ENCODE measurements at regions not wholly inside any gene's neighbourhood (a gene's known extent, or its start where the extent isn't known, plus 50 kb on each side); places are given as distances from the start of the nearest gene placed in this dataset.

DNA sequence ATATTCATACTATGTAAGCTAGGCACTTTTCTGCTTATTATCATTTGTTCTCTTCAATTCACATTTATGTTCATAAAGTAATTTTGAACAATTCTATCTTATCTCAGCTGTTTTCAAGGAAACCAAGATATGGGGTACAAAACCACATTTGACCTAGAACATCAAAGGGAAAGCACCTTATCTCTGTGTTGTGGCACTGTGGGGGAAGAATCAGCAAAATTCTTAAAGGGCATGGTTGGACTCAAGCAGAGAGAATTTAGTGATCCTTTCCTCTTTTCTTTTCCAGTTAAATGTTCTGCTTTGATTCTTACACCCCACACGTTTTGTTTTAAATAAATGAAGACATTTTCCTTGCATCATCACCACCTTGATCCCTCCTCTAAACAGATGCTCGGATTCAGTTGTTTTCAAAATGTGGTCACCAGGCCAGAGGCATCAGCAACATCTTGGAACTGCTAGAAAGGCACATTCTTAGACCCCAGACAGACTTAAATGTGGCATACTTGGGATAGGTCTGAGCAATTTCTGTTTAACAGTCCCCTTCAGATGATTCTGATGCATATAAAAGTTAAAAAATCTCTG lies 128.4 kb upstream of the TP63 start:
- TF ChIP-seq, protein P1, sequence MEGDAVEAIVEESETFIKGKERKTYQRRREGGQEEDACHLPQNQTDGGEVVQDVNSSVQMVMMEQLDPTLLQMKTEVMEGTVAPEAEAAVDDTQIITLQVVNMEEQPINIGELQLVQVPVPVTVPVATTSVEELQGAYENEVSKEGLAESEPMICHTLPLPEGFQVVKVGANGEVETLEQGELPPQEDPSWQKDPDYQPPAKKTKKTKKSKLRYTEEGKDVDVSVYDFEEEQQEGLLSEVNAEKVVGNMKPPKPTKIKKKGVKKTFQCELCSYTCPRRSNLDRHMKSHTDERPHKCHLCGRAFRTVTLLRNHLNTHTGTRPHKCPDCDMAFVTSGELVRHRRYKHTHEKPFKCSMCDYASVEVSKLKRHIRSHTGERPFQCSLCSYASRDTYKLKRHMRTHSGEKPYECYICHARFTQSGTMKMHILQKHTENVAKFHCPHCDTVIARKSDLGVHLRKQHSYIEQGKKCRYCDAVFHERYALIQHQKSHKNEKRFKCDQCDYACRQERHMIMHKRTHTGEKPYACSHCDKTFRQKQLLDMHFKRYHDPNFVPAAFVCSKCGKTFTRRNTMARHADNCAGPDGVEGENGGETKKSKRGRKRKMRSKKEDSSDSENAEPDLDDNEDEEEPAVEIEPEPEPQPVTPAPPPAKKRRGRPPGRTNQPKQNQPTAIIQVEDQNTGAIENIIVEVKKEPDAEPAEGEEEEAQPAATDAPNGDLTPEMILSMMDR (IDR thresholded peaks at IDR 0.05) = no peak
- no peak for TF ChIP-seq ZFX (IDR thresholded peaks at IDR 0.05; ENCODE audit: borderline replicate concordance)
